Kidney (tissue), 13 donors: ENCODE measurements at regions not wholly inside any gene's neighbourhood (a gene's known extent, or its start where the extent isn't known, plus 50 kb on each side); places are given as distances from the start of the nearest gene placed in this dataset.
A peak's percentile ranks its signal among the peaks of the same experiment; 100 is the strongest.

Experiments
- DNase-seq, 5 donors: peaks; one replicate each; pipeline ENCODE4 v3.0.0-alpha.2; 2013 to 2020
- FAIRE-seq: peaks from 2 replicates; lab custom pipeline; 2012; peaks lifted over from hg19 to GRCh38; lab: Jason Lieb, UNC
- H3K27ac ChIP-seq, 2 donors: one replicate each; pipeline ENCODE4 v1.7.0; 2013; ENCODE audit warnings: low read depth in 2 of 2, low read length in 2 of 2, inconsistent platforms in 1 of 2
- H3K27me3 ChIP-seq: one replicate; pipeline ENCODE4 v1.7.1; 2013; ENCODE audit warnings: low read length, inconsistent platforms; ENCODE audit not compliant: control insufficient read depth, insufficient read depth
- H3K36me3 ChIP-seq, 3 donors: one replicate each; pipeline versions ENCODE4 v1.7.0 to v1.7.1; 2013; ENCODE audit warnings: low read length in 3 of 3, control low read depth in 1 of 3, inconsistent platforms in 1 of 3; ENCODE audit not compliant: insufficient read depth in 3 of 3, control insufficient read depth in 2 of 3
- H3K4me1 ChIP-seq, 3 donors: one replicate each; pipeline versions ENCODE4 v1.7.0 to v1.7.1; 2013; ENCODE audit warnings: low read length in 3 of 3, inconsistent platforms in 1 of 3, low read depth in 1 of 3; ENCODE audit not compliant: control insufficient read depth in 2 of 3, insufficient read depth in 2 of 3
- H3K4me3 ChIP-seq, 3 donors: one replicate each; pipeline versions ENCODE4 v1.7.0 to v1.8.1; 2013; ENCODE audit warnings: low read length in 3 of 3, control low read depth in 1 of 3, inconsistent platforms in 1 of 3
- H3K9ac ChIP-seq, 3 donors: one replicate each; pipeline versions ENCODE4 v1.7.0 to v1.7.1; 2013; ENCODE audit warnings: low read length in 3 of 3, control low read depth in 1 of 3, inconsistent platforms in 1 of 3
- H3K9me3 ChIP-seq, 3 donors: one replicate each; pipeline versions ENCODE4 v1.7.0 to v1.7.1; 2013; ENCODE audit warnings: low read length in 3 of 3, control low read depth in 1 of 3, inconsistent platforms in 1 of 3; ENCODE audit not compliant: control insufficient read depth in 2 of 3, insufficient read depth in 1 of 3
- CTCF ChIP-seq: IDR thresholded peaks from 3 replicates; pipeline ENCODE4 v1.5.1; 2012; ENCODE audit warnings: mild to moderate bottlenecking, moderate library complexity, borderline replicate concordance; ENCODE audit not compliant: insufficient read depth; ENCODE audit errors: extremely low read depth
- intact Hi-C: fragments of 100-400 bp; cut with DNase I; formaldehyde crosslinking; loops from one replicate; pipeline ENCODE4 v1.11.1; 2022
- donor health status: control.
- donor health status: control.
- donor health status: control.
- donor health status: control.
- donor health status: control.
- donor health status: DM: yes; HTN: yes; CAD: no.
- donor health status: Normal renal cell carcinoma (clear cell type).

- DNase-seq (no peak), FAIRE-seq (no peak)
- H3K4me3 ChIP-seq = no peak overlapping the region
- no peaks in the 10 kb centered on the region for H3K4me1 ChIP-seq
- H3K9me3 ChIP-seq = no peaks in the 10 kb centered on the region
- H3K27me3 ChIP-seq = no peaks in the 10 kb centered on the region
- no peak for TF ChIP-seq CTCF
- intact Hi-C loops = no loop called here
- H3K27ac ChIP-seq = no peak overlapping the region
- no peak overlapping the region for H3K9ac ChIP-seq
- no peaks in the 10 kb centered on the region for H3K36me3 ChIP-seq
Measured at GRCh38 chr13:90070837-90071525, 1276.5 kb upstream of the MIR17HG start.

GRCh38 chr13:90084684-90085290 is 1262.7 kb upstream of the MIR17HG start:
- FAIRE-seq = no peak
- H3K27me3 ChIP-seq = no peaks in the 10 kb centered on the region
- no peak overlapping the region for H3K9ac ChIP-seq
- no peaks in the 10 kb centered on the region for H3K4me1 ChIP-seq
- H3K4me3 ChIP-seq = no peak overlapping the region
- H3K9me3 ChIP-seq = no peaks in the 10 kb centered on the region
- intact Hi-C loops = no loop called here
- no peak for TF ChIP-seq CTCF
- no peak for DNase-seq
- H3K36me3 ChIP-seq = no peaks in the 10 kb centered on the region
- no peak overlapping the region for H3K27ac ChIP-seq

GRCh38 chr13:90089051-90089450 is 1258.4 kb upstream of the MIR17HG start:
- DNase-seq (no peak), FAIRE-seq (peak; percentile 63)
- Histone ChIP-seq H3K27ac (no peak overlapping the region), H3K9me3 (no peaks in the 10 kb centered on the region), H3K36me3 (no peaks in the 10 kb centered on the region), H3K4me1 (no peaks in the 10 kb centered on the region), H3K27me3 (no peaks in the 10 kb centered on the region), H3K9ac (no peak overlapping the region), H3K4me3 (no peak overlapping the region)
- no peak for TF ChIP-seq CTCF
- intact Hi-C loops = no loop called here
